ENCODE measurements at regions not wholly inside any gene's neighbourhood (a gene's known extent, or its start where the extent isn't known, plus 50 kb on each side); places are given as distances from the start of the nearest gene placed in this dataset.

DNA sequence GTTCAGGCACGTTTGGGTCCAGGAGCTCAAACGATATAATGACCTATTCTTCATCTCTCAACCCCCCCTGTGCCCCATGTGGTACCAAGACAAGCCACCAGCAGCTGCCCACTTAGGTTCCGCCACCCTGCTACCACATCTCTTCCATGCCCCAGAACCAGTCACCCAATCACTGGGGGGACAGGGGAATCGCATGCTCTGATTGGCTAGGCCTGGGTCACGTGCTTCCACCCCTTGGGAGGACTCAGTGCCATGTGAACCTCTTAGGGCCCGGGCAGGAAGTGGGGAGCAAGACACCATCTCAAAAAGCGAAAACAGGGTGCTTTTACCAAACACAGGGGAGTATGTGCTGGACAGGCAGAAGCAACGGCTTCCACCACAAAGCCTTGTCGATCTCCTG lies 91.3 kb downstream of the KATNIP start:
- TF ChIP-seq, protein P1, sequence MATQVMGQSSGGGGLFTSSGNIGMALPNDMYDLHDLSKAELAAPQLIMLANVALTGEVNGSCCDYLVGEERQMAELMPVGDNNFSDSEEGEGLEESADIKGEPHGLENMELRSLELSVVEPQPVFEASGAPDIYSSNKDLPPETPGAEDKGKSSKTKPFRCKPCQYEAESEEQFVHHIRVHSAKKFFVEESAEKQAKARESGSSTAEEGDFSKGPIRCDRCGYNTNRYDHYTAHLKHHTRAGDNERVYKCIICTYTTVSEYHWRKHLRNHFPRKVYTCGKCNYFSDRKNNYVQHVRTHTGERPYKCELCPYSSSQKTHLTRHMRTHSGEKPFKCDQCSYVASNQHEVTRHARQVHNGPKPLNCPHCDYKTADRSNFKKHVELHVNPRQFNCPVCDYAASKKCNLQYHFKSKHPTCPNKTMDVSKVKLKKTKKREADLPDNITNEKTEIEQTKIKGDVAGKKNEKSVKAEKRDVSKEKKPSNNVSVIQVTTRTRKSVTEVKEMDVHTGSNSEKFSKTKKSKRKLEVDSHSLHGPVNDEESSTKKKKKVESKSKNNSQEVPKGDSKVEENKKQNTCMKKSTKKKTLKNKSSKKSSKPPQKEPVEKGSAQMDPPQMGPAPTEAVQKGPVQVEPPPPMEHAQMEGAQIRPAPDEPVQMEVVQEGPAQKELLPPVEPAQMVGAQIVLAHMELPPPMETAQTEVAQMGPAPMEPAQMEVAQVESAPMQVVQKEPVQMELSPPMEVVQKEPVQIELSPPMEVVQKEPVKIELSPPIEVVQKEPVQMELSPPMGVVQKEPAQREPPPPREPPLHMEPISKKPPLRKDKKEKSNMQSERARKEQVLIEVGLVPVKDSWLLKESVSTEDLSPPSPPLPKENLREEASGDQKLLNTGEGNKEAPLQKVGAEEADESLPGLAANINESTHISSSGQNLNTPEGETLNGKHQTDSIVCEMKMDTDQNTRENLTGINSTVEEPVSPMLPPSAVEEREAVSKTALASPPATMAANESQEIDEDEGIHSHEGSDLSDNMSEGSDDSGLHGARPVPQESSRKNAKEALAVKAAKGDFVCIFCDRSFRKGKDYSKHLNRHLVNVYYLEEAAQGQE (IDR thresholded peaks at IDR 0.05; ENCODE audit: low read depth, low read length), result no peak
- TF ChIP-seq RAD21 (IDR thresholded peaks at IDR 0.05; ENCODE audit: low read length) (no peak), RFX5 (IDR thresholded peaks at IDR 0.05; ENCODE audit: low read length) (no peak), SMC3 (IDR thresholded peaks at IDR 0.05; ENCODE audit: low read depth, low read length) (no peak), JUND (IDR thresholded peaks at IDR 0.05) (no peak)
- TF ChIP-seq, protein P2, sequence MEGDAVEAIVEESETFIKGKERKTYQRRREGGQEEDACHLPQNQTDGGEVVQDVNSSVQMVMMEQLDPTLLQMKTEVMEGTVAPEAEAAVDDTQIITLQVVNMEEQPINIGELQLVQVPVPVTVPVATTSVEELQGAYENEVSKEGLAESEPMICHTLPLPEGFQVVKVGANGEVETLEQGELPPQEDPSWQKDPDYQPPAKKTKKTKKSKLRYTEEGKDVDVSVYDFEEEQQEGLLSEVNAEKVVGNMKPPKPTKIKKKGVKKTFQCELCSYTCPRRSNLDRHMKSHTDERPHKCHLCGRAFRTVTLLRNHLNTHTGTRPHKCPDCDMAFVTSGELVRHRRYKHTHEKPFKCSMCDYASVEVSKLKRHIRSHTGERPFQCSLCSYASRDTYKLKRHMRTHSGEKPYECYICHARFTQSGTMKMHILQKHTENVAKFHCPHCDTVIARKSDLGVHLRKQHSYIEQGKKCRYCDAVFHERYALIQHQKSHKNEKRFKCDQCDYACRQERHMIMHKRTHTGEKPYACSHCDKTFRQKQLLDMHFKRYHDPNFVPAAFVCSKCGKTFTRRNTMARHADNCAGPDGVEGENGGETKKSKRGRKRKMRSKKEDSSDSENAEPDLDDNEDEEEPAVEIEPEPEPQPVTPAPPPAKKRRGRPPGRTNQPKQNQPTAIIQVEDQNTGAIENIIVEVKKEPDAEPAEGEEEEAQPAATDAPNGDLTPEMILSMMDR (IDR thresholded peaks at IDR 0.05), result no peak
- TF ChIP-seq, protein P3, sequence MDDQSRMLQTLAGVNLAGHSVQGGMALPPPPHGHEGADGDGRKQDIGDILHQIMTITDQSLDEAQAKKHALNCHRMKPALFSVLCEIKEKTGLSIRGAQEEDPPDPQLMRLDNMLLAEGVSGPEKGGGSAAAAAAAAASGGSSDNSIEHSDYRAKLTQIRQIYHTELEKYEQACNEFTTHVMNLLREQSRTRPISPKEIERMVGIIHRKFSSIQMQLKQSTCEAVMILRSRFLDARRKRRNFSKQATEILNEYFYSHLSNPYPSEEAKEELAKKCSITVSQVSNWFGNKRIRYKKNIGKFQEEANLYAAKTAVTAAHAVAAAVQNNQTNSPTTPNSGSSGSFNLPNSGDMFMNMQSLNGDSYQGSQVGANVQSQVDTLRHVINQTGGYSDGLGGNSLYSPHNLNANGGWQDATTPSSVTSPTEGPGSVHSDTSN (IDR thresholded peaks at IDR 0.05), result no peak

Data from SK-N-SH (cell line).